ENCODE measurements at regions not wholly inside any gene's neighbourhood (a gene's known extent, or its start where the extent isn't known, plus 50 kb on each side); places are given as distances from the start of the nearest gene placed in this dataset.
A peak's percentile ranks its signal among the peaks of the same experiment; 100 is the strongest.

DNA sequence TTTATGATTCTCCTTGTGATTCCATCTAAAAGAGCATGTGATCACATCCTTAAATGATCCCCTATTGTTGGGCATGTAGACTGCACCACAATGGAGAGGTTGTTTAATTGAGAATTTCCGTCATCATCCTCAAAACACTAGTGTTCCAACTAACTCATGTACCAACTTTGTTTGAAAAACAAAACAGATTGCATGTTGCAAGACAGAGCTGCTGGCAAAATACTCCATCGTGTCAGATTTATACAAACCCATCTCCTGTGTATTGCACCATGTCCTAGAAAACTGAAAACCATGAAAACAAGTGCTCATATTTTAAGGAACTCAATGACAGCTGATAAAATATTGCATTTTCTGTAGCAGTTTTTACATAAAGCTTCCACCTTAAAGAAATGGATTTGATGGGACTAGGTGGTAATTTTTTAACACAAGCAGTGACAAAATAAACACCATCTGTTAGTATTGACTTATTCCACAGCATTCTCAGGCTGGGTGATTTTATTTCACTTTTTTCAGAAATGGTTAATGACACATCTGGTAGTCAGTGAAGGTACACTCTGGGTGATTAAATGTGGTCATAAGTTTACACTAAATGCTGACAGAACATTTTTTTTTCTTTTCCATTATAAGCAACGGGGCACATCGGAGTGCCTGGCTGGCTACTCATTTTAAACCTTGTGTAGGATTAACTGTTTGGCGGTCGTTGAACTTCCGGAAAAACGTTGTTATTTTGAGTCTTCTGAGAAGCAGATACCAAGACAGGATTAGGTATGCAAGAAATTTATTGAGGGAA is 602.9 kb upstream of the WWC1 start:
- TF ChIP-seq, protein P1, sequence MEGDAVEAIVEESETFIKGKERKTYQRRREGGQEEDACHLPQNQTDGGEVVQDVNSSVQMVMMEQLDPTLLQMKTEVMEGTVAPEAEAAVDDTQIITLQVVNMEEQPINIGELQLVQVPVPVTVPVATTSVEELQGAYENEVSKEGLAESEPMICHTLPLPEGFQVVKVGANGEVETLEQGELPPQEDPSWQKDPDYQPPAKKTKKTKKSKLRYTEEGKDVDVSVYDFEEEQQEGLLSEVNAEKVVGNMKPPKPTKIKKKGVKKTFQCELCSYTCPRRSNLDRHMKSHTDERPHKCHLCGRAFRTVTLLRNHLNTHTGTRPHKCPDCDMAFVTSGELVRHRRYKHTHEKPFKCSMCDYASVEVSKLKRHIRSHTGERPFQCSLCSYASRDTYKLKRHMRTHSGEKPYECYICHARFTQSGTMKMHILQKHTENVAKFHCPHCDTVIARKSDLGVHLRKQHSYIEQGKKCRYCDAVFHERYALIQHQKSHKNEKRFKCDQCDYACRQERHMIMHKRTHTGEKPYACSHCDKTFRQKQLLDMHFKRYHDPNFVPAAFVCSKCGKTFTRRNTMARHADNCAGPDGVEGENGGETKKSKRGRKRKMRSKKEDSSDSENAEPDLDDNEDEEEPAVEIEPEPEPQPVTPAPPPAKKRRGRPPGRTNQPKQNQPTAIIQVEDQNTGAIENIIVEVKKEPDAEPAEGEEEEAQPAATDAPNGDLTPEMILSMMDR (IDR thresholded peaks at IDR 0.05; ENCODE audit: insufficient read depth, low read length), result no peak
- H3K4me3 ChIP-seq (ENCODE audit: low read depth, low read length), result no peak overlapping the region
- peak; percentile 13 for DNase-seq (ENCODE audit: low read depth)

DNA sequence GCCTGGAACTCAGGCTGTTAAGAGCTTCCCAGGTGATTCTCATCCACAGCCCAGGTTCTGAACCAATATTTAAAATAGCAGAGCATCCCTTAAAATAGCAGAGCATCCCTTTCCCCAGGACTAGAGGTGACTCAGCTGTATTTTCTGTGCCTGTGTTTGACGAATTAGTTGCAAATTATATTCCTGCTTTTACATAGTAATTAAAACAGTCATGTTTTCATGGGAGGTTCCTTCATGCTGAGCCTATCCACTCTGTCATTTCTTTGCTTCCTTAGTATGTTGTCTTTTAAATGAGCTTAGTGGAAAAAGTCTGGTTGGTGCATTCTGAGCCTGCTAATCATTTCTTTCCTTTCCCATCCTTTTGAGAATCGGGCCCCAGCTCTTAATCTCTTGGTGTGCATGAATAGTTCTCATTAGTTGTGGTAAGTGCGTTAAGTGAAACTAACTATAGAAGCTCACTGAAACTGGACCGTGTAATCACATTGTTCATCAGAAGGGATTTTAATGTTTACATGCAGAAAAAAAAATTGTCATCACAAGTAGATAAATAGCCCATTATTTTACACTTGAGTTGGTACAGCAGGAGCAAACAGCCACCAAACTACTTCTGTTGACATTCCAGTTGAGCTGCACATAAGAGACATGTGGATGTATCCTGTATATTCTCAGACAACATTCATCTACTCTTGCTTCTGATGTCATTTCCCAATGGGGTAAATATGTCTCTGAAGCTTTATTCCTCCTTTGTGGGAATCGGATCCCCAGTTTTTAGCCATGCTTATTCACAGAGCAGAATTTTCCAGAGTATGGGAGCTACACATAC is 596.9 kb upstream of the WWC1 start:
- TF ChIP-seq, protein P1 (IDR thresholded peaks at IDR 0.05; ENCODE audit: insufficient read depth, low read length), result no peak
- DNase-seq (ENCODE audit: low read depth), result no peak
- H3K4me3 ChIP-seq (ENCODE audit: low read depth, low read length), result no peak overlapping the region

DNA sequence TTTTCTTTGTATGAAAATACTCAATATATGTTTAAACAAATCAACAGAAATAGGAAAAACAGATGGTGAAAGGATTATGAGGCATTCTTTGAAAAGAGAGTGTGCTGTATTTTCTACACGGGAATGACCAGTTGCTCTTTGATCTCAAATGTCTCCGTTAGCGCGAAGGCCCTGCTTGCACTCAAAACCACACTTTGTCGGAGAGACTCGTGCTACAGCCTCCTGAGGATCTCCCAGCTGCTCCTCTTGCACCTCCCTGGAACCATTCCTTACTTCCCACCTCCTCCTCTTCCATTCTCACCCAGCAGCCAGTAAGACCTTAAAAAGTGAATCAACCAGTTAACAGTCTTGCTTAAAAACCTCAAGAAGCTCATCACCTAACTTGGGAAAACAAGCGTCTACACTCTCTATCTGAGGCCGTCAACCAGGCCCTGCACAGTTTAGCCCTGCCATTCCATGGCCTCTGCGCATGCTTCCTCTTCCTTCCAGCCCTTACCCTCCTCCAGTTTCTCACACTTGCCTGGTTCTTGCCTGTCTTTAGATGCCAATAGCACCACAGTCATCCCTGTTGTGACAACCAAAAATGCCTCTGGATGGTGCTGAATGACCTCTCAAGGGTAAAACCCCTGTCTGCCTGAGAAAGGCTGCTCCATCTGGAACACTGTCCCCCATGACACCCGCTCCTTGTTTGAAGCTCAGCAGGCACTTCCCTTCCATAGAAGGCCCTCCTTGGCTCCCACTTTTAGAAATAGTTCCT is 594.7 kb upstream of the WWC1 start:
- TF ChIP-seq, protein P1 (IDR thresholded peaks at IDR 0.05; ENCODE audit: insufficient read depth, low read length), result no peak
- DNase-seq (ENCODE audit: low read depth), result no peak
- no peak overlapping the region for H3K4me3 ChIP-seq (ENCODE audit: low read depth, low read length)

DNA sequence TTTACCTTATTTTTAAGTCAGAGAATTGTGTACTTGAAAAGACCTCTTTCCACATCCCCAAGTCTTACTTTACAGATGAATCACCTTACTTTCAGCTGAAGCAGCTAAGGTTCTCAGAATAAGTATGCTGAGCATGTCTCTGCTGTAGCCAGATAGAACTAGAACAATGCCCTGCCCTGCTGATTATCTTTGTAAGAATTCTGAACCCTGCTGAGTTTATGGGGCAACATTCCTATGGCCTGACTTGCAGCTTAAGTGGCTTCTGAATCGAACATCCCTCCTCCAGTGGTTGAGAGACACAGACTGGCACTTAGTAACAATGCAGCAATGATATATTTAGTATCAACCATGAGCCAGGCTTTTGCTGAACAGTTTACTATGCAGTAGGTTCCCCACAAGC is 592.0 kb upstream of the WWC1 start:
- peak; percentile 99 for DNase-seq (ENCODE audit: low read depth)
- TF ChIP-seq, protein P1 (IDR thresholded peaks at IDR 0.05; ENCODE audit: insufficient read depth, low read length), result no peak
- H3K4me3 ChIP-seq (ENCODE audit: low read depth, low read length), result no peak overlapping the region

DNA sequence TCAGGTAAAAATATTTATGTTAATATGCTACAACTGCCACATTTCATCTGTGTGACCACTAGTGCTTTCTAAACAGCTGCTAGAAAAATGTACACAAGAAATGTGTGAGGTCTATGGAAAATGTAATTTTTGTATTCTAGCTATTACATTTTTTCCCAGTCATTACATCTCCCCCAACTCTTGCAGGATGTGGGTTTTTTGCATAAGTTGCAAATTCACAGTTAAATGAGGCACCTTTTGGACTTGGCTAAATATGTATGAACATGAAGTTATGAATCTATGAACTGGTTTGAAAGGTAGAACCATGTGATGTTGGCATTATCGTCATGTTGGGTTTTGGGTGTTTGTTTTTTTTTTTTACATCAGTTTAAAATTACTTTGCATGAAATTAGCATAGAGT is 590.4 kb upstream of the WWC1 start:
- TF ChIP-seq, protein P1 (IDR thresholded peaks at IDR 0.05; ENCODE audit: insufficient read depth, low read length), result no peak
- no peak overlapping the region for H3K4me3 ChIP-seq (ENCODE audit: low read depth, low read length)

DNA sequence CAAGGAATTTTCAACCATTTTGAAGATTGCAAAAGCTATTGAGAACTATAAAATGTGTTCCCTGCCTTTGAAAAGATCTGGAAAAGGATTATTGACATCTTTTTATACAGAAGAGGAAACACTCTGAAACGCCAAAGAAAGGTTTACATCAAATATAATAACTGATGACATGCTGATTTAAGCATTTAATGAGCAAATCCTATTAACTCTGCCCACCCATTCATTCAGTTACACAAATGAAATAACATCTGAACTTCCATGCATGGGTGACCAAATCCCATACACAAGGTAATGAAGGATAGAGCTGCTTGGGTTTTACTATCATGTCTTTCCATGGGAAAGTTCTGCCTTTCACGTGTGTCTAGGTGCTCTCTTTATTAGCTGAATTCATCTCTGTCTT is 589.4 kb upstream of the WWC1 start:
- no peak for DNase-seq (ENCODE audit: low read depth)
- TF ChIP-seq, protein P1 (IDR thresholded peaks at IDR 0.05; ENCODE audit: insufficient read depth, low read length), result no peak
- no peak overlapping the region for H3K4me3 ChIP-seq (ENCODE audit: low read depth, low read length)

More for the DNA sequence above, 590.4 kb upstream of the WWC1 start:
- no peak for DNase-seq (ENCODE audit: low read depth)
